ENCODE measurements at regions not wholly inside any gene's neighbourhood (a gene's known extent, or its start where the extent isn't known, plus 50 kb on each side); places are given as distances from the start of the nearest gene placed in this dataset.

DNA sequence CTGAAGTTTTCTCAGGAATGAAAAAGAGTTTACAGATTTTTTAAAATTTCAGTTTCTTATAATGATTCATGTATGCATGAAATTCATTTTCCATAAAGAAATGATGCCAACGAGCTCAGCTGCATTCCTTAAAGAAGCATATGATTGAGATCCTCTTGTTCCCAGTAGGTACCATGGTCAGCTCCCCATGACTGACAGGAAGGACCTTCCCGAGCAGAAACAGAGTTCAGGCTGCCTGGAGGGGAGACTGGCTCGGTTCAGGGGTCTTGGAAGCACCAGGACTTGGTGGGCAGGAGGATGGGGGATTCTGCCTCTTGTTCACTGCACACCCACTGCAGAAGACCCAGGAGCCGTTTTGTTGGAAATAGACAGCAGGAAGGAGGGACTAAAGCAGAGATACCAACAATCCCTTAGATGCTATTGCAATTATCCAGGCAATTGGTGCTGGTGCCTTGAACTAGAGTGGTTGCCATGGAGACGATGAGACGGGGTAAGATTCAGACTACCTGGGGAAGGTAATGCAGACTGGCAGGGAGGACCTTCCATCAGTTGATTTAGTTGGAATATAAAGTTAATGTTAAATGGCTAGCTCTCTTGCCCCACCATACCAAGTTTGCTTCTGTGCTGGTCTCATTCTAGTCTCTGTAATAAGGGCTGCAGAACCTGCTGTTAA lies 447.8 kb downstream of the MTRR start:
- TF ChIP-seq, protein P1, sequence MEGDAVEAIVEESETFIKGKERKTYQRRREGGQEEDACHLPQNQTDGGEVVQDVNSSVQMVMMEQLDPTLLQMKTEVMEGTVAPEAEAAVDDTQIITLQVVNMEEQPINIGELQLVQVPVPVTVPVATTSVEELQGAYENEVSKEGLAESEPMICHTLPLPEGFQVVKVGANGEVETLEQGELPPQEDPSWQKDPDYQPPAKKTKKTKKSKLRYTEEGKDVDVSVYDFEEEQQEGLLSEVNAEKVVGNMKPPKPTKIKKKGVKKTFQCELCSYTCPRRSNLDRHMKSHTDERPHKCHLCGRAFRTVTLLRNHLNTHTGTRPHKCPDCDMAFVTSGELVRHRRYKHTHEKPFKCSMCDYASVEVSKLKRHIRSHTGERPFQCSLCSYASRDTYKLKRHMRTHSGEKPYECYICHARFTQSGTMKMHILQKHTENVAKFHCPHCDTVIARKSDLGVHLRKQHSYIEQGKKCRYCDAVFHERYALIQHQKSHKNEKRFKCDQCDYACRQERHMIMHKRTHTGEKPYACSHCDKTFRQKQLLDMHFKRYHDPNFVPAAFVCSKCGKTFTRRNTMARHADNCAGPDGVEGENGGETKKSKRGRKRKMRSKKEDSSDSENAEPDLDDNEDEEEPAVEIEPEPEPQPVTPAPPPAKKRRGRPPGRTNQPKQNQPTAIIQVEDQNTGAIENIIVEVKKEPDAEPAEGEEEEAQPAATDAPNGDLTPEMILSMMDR (IDR thresholded peaks at IDR 0.05; ENCODE audit: low read length) = no peak
- TF ChIP-seq EZH2 (IDR thresholded peaks at IDR 0.05; ENCODE audit: borderline replicate concordance, low read length) = no peak

Data from OCI-LY1 (cell line).